ENCODE measurements at regions not wholly inside any gene's neighbourhood (a gene's known extent, or its start where the extent isn't known, plus 50 kb on each side); places are given as distances from the start of the nearest gene placed in this dataset.
"Not testable (repeated sequence)": the region's sequence is repeated elsewhere in the genome, so short reads cannot be mapped to it uniquely, and the experiment has no call there.

DNA sequence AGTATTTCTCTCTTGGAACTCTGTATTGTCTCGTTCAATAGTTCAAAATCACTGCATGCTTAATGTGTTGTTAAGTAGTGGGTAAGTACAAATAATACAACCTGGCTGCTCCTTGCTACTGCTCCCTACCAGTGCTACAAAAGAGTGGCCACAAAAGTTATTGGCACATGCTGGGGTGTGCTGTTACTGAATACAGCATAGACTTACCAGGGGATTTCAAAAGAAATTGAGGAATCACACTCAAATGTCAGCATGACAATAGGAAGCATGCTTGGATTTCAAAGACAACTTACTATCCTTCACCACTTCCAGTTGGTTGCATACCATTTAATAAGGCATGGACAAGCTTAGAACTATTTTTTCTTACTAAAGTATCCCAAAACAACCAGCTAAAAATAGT is 1041.3 kb upstream of the SPRY2 start:
- DNase-seq (ENCODE audit: low spot score), result no peak
- in situ Hi-C loops (cut with MboI; ENCODE audit: low pct_unique_long_range_greater_than_20kb, low sequenced_read_pairs, unreplicated experiment), result no loop called here
- TF ChIP-seq, protein P1, sequence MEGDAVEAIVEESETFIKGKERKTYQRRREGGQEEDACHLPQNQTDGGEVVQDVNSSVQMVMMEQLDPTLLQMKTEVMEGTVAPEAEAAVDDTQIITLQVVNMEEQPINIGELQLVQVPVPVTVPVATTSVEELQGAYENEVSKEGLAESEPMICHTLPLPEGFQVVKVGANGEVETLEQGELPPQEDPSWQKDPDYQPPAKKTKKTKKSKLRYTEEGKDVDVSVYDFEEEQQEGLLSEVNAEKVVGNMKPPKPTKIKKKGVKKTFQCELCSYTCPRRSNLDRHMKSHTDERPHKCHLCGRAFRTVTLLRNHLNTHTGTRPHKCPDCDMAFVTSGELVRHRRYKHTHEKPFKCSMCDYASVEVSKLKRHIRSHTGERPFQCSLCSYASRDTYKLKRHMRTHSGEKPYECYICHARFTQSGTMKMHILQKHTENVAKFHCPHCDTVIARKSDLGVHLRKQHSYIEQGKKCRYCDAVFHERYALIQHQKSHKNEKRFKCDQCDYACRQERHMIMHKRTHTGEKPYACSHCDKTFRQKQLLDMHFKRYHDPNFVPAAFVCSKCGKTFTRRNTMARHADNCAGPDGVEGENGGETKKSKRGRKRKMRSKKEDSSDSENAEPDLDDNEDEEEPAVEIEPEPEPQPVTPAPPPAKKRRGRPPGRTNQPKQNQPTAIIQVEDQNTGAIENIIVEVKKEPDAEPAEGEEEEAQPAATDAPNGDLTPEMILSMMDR (IDR thresholded peaks at IDR 0.05; ENCODE audit: extremely low read depth, insufficient read depth, missing control alignments), result no peak

DNA sequence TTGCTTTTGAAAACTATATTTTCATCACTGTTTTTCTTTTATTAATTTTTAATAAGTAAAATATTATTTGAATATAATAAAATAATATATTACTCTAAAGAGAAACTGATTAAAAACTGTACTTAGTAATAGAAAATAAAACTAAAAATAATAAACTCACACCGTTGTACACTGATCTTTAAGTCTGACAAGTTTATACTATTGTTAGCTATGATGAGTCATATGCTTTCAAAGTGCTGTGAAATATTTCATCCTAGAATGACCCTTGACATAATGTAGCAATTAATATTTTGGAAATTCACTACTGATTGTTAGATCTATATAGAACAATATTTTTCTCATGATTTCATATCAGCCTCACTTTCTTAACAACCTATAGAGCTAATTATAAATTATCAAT is 1040.6 kb upstream of the SPRY2 start:
- TF ChIP-seq, protein P1 (IDR thresholded peaks at IDR 0.05; ENCODE audit: extremely low read depth, insufficient read depth, missing control alignments), result no peak
- no peak for DNase-seq (ENCODE audit: low spot score)
- in situ Hi-C loops (cut with MboI; ENCODE audit: low pct_unique_long_range_greater_than_20kb, low sequenced_read_pairs, unreplicated experiment), result no loop called here

DNA sequence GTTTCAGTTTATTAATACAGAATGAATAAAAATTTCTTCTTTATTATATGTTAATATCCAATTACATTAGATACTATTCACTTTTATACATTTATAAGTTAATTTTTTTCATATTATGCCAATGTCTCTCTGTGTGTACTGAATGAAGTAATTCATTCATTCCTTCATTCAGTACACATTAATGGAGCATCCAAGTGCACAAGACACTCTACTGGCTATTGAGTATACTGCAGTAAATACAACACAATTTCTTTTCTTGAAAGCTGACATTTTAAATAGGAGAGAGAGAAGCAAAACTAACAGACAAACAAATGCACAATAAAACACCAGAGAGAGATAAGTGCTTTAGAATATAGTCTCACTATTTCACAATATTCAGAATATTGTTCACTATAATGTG is 1038.3 kb upstream of the SPRY2 start:
- DNase-seq (ENCODE audit: low spot score), result no peak
- in situ Hi-C loops (cut with MboI; ENCODE audit: low pct_unique_long_range_greater_than_20kb, low sequenced_read_pairs, unreplicated experiment), result no loop called here
- TF ChIP-seq, protein P1 (IDR thresholded peaks at IDR 0.05; ENCODE audit: extremely low read depth, insufficient read depth, missing control alignments), result no peak

DNA sequence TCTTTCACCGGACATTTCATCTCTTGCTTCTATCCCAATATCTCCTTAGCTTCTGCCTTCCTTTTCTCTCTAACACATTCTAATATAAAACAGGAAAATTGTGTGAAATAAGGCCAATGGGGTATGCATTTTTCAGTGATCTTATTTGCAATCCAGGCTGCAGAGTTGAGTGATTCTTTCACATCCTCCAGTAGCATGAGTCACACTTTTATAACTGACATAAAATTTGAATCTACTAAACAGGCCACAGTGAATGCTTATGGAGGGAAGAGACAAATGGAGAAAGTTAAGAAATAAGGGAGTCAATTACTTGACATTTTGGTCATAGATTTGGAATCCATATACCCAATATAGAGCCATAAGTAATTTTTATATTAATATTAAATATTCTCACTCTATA is 1037.0 kb upstream of the SPRY2 start:
- in situ Hi-C loops (cut with MboI; ENCODE audit: low pct_unique_long_range_greater_than_20kb, low sequenced_read_pairs, unreplicated experiment), result no loop called here
- no peak for DNase-seq (ENCODE audit: low spot score)
- TF ChIP-seq, protein P1 (IDR thresholded peaks at IDR 0.05; ENCODE audit: extremely low read depth, insufficient read depth, missing control alignments), result no peak

DNA sequence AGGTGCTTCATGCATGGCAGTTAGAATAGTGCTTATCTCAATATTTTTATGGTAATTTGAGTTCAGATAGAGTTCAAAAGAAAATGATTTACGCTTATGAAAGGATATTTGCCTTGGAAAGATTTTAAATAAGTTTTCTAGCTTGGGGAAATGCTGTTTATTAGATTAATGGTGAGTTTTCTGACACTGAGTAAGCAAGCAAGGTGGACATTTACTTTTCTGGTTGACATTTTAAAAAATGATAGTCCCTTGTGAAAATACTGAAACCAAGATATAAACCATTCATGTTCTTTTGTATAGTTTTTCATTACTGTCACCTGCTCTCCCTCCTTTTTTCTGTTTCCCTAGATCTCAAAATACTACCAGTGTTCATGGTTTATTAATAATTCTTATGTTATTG is 1034.8 kb upstream of the SPRY2 start:
- TF ChIP-seq, protein P1 (IDR thresholded peaks at IDR 0.05; ENCODE audit: extremely low read depth, insufficient read depth, missing control alignments), result no peak
- in situ Hi-C loops (cut with MboI; ENCODE audit: low pct_unique_long_range_greater_than_20kb, low sequenced_read_pairs, unreplicated experiment), result no loop called here
- no peak for DNase-seq (ENCODE audit: low spot score)

DNA sequence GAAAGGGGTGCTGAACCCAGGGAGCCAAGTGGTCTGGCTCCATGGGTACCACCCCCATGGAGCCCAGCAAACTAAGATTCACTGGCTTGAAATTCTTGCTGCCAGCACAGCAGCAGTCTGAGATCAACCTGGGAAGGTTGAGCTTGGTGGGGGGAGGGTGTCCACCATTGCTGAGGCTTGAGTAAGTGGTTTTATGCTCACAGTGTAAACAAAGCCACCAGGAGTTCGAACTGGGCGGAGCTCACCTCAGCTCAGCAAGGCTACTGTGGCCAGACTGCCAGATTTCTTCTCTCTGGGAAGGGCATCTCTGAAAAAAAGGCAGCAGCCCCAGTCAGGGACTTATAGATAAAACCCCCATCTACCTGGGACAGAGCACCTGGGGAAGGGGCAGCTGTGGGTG is 1021.8 kb upstream of the SPRY2 start:
- DNase-seq (ENCODE audit: low spot score); in situ Hi-C loops (cut with MboI; ENCODE audit: low pct_unique_long_range_greater_than_20kb, low sequenced_read_pairs, unreplicated experiment): not testable (repeated sequence)

DNA sequence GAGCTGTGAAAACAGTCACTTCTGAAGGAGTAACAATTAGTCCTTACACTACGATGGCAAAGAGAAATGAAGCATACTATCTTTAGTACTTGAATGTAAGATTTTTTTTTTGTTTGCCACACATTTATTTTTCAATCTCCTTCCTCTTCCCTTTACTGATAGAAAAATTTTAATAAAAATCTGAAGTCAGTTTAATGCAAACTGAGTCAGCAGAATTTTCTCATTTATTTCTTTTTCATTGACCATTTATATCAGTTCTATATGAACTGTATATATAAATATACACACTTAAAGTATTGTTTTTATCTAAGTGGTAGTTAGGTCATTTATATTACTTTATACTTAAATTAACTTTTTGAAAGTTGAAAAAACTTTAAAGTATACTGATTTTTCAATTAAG is 1009.1 kb upstream of the SPRY2 start:
- in situ Hi-C loops (cut with MboI; ENCODE audit: low pct_unique_long_range_greater_than_20kb, low sequenced_read_pairs, unreplicated experiment), result no loop called here
- DNase-seq (ENCODE audit: low spot score), result no peak
- TF ChIP-seq, protein P1 (IDR thresholded peaks at IDR 0.05; ENCODE audit: extremely low read depth, insufficient read depth, missing control alignments), result no peak

DNA sequence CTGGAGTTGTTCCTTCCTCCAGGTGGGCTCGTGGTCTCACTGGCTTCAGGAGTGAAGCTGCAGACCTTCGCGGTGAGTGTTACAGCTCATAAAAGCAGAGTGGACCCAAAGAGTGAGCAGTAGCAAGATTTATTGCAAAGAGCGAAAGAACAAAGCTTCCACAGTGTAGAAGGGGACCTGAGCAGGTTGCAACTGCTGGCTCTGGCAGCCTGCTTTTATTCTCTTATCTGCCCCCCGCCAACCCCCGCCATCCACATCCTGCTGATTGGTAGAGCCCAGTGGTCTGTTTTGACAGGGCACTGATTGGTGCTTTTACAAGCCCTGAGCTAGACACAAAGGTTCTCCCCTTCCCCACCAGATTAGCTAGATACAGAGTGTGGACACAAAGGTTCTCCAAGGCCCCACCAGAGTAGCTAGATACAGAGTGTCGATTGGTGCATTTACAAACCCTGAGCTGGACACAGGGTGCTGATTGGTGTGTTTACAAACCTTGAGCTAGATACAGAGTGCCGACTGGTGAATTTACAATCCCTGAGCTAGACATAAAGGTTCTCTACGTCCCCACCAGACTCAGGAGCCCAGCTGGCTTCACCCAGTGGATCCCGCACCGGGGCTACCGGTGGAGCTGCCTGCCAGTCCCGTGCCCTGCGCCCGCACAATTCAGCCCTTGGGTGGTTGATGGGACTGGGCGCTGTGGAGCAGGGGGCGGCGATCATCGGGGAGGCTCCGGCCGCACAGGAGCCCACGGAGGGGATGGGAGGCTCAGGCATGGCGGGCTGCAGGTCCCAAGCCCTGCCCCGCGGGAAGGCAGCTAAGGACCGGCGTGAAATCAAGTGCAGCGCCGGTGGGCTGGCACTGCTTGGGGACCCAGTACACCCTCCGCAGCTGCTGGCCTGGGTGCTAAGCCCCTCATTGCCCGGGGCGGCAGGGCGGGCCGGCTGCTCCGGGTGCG is 999.5 kb upstream of the SPRY2 start:
- in situ Hi-C loops (cut with MboI; ENCODE audit: low pct_unique_long_range_greater_than_20kb, low sequenced_read_pairs, unreplicated experiment); DNase-seq (ENCODE audit: low spot score): not testable (repeated sequence)

DNA sequence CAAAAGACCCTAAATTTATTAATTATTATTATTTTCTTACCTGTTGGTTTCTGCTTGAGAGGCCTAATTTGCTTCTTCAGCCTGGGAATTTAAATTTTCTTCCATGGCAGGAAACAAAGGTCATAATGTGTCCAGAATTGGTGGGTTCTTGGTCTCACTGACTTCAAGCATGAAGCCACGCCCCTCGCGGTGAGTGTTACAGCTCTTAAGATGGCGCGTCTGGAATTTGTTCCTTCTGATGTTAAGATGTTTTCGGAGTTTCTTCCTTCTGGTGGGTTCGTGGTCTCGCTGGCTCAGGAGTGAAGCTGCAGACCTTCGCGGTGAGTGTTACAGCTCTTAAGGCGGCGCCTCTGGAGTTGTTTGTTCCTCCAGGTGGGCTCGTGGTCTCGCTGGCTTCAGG is 998.7 kb upstream of the SPRY2 start:
- DNase-seq (ENCODE audit: low spot score); in situ Hi-C loops (cut with MboI; ENCODE audit: low pct_unique_long_range_greater_than_20kb, low sequenced_read_pairs, unreplicated experiment): not testable (repeated sequence)
